Smooth muscle cell (in vitro differentiated cells): ENCODE measurements at regions not wholly inside any gene's neighbourhood (a gene's known extent, or its start where the extent isn't known, plus 50 kb on each side); places are given as distances from the start of the nearest gene placed in this dataset.

ENCODE experiments used
- DNase-seq: peaks from one replicate; lab custom pipeline; 2025; ENCODE audit not compliant: unreplicated experiment; lab: John Stamatoyannopoulos, UW
- H2AFZ ChIP-seq: fragments of 200-600 bp; sonication (generic); 2 replicates; pipeline ENCODE4 v1.6.0; 2016; ENCODE audit warnings: antibody characterized with exemption, low read depth, mild to moderate bottlenecking
- H3F3A ChIP-seq: fragments of 200-600 bp; sonication (generic); 2 replicates; pipeline ENCODE4 v1.6.0; 2017; ENCODE audit warnings: antibody characterized with exemption, low read depth
- H3K27ac ChIP-seq: fragments of 200-600 bp; sonication (generic); 2 replicates; pipeline ENCODE4 v1.5.1; 2016; ENCODE audit warnings: low read depth, mild to moderate bottlenecking
- H3K27me3 ChIP-seq: fragments of 200-600 bp; sonication (generic); 2 replicates; pipeline ENCODE4 v1.6.1; 2016; ENCODE audit warnings: low read depth, mild to moderate bottlenecking
- H3K36me3 ChIP-seq: fragments of 200-600 bp; sonication (generic); 2 replicates; pipeline ENCODE4 v1.5.1; 2016; ENCODE audit warnings: low read depth
- H3K4me1 ChIP-seq: fragments of 200-600 bp; sonication (generic); 2 replicates; pipeline ENCODE4 v1.5.1; 2016; ENCODE audit warnings: low read depth
- H3K4me2 ChIP-seq: fragments of 200-600 bp; sonication (generic); 2 replicates; pipeline ENCODE4 v1.6.0; 2016; ENCODE audit warnings: mild to moderate bottlenecking
- H3K4me3 ChIP-seq: fragments of 200-600 bp; sonication (generic); 2 replicates; pipeline ENCODE4 v1.5.1; 2016; ENCODE audit warnings: mild to moderate bottlenecking
- H3K79me2 ChIP-seq: fragments of 200-600 bp; sonication (generic); 2 replicates; pipeline ENCODE4 v1.6.0; 2016; ENCODE audit warnings: low read depth, mild to moderate bottlenecking
- H3K9ac ChIP-seq: fragments of 200-600 bp; sonication (generic); 2 replicates; pipeline ENCODE4 v1.6.0; 2016; ENCODE audit warnings: low read depth
- H3K9me3 ChIP-seq: fragments of 200-600 bp; sonication (generic); replicated peaks from 2 replicates; pipeline ENCODE4 v1.5.1; 2016; ENCODE audit warnings: low read depth
- H4K20me1 ChIP-seq: fragments of 200-600 bp; sonication (generic); 2 replicates; pipeline ENCODE4 v1.6.0; 2016; ENCODE audit warnings: low read depth
- CTCF ChIP-seq: fragments of 200-600 bp; sonication (generic); IDR thresholded peaks from 2 replicates; pipeline ENCODE4 v1.5.1; 2017; ENCODE audit warnings: borderline replicate concordance, mild to moderate bottlenecking, antibody characterized with exemption; ENCODE audit not compliant: insufficient read depth, poor library complexity, severe bottlenecking
- WGBS: methylation state at CpG from one replicate; pipeline ENCODE4 v1.1.7; 2016; ENCODE audit warnings: low lambda C conversion rate; 5-methylcytosine and 5-hydroxymethylcytosine counted together

GRCh38 chr9:28587052-28587451 lies 1013.8 kb upstream of the C9orf72 start:
- H3K27me3 ChIP-seq: no peaks in the 10 kb centered on the region
- H3K27ac ChIP-seq: no peak overlapping the region
- no peaks in the 10 kb centered on the region for H3K36me3 ChIP-seq
- 97% methylated on average over 1 of the region's 1 CpG for WGBS
- no peaks in the 10 kb centered on the region for H4K20me1 ChIP-seq
- H2AFZ ChIP-seq: no peak overlapping the region
- H3K4me3 ChIP-seq: no peak overlapping the region
- no peaks in the 10 kb centered on the region for H3K79me2 ChIP-seq
- no peaks in the 10 kb centered on the region for H3F3A ChIP-seq
- no peaks in the 10 kb centered on the region for H3K9me3 ChIP-seq
- no peak for DNase-seq
- H3K9ac ChIP-seq: no peak overlapping the region
- H3K4me2 ChIP-seq: no peak overlapping the region
- no peak for TF ChIP-seq CTCF
- no peaks in the 10 kb centered on the region for H3K4me1 ChIP-seq

GRCh38 chr9:28598408-28598807 lies 1025.1 kb upstream of the C9orf72 start:
- H3K9me3 ChIP-seq: no peaks in the 10 kb centered on the region

GRCh38 chr9:28600226-28600625 lies 1026.9 kb upstream of the C9orf72 start:
- Histone ChIP-seq H3K9me3 (no peaks in the 10 kb centered on the region), H3K27ac (no peak overlapping the region), H3K27me3 (no peaks in the 10 kb centered on the region), H3K36me3 (no peaks in the 10 kb centered on the region), H4K20me1 (no peaks in the 10 kb centered on the region), H3K4me3 (no peak overlapping the region), H2AFZ (no peak overlapping the region), H3K9ac (no peak overlapping the region), H3K79me2 (no peaks in the 10 kb centered on the region), H3K4me2 (no peak overlapping the region), H3K4me1 (no peaks in the 10 kb centered on the region), H3F3A (no peaks in the 10 kb centered on the region)
- 97% methylated on average over 1 of the region's 1 CpG for WGBS
- no peak for TF ChIP-seq CTCF
- no peak for DNase-seq

More at GRCh38 chr9:28598408-28598807, 1025.1 kb upstream of the C9orf72 start:
- no peak overlapping the region for H3K4me3 ChIP-seq
- no peaks in the 10 kb centered on the region for H3K27me3 ChIP-seq
- no peak overlapping the region for H3K27ac ChIP-seq
- no peaks in the 10 kb centered on the region for H4K20me1 ChIP-seq
- WGBS: 90% methylated on average over 3 of the region's 3 CpGs
- H3K4me1 ChIP-seq: no peaks in the 10 kb centered on the region
- no peak for TF ChIP-seq CTCF
- H3K9ac ChIP-seq: no peak overlapping the region
- no peaks in the 10 kb centered on the region for H3F3A ChIP-seq
- no peak for DNase-seq
- no peak overlapping the region for H3K4me2 ChIP-seq
- H2AFZ ChIP-seq: no peak overlapping the region
- no peaks in the 10 kb centered on the region for H3K36me3 ChIP-seq
- no peaks in the 10 kb centered on the region for H3K79me2 ChIP-seq

- H3K9me3 ChIP-seq: no peaks in the 10 kb centered on the region
- H3K4me2 ChIP-seq: no peak overlapping the region
- H3F3A ChIP-seq: no peaks in the 10 kb centered on the region
- no peaks in the 10 kb centered on the region for H3K27me3 ChIP-seq
- no peak for TF ChIP-seq CTCF
- H3K4me3 ChIP-seq: no peak overlapping the region
- no peaks in the 10 kb centered on the region for H4K20me1 ChIP-seq
- no peak overlapping the region for H2AFZ ChIP-seq
- H3K79me2 ChIP-seq: no peaks in the 10 kb centered on the region
- H3K9ac ChIP-seq: no peak overlapping the region
- no peaks in the 10 kb centered on the region for H3K4me1 ChIP-seq
- DNase-seq: no peak
- H3K27ac ChIP-seq: no peak overlapping the region
- no peaks in the 10 kb centered on the region for H3K36me3 ChIP-seq
Measured at GRCh38 chr9:28607843-28608242, 1034.6 kb upstream of the C9orf72 start.
